ENCODE measurements at regions not wholly inside any gene's neighbourhood (a gene's known extent, or its start where the extent isn't known, plus 50 kb on each side); places are given as distances from the start of the nearest gene placed in this dataset.
"Not testable (repeated sequence)": the region's sequence is repeated elsewhere in the genome, so short reads cannot be mapped to it uniquely, and the experiment has no call there.

GRCh38 chr3:61407397-61407796 lies 154.0 kb upstream of the PTPRG start:
- no peaks in the 10 kb centered on the region for H3K36me3 Mint-ChIP-seq (ENCODE audit: low read depth)
- no peak for TF ChIP-seq CTCF (IDR thresholded peaks at IDR 0.05)
- no peaks in the 10 kb centered on the region for H3K9me3 Mint-ChIP-seq
- H3K27ac Mint-ChIP-seq = no peak overlapping the region
- H3K27me3 Mint-ChIP-seq (ENCODE audit: insufficient read depth) = peaks cover 1% of the 10 kb centered on the region; the same call in 1 of the 2 replicates
- no peaks in the 10 kb centered on the region for H3K4me1 Mint-ChIP-seq (ENCODE audit: low read depth)
- no peak overlapping the region for H3K4me3 Mint-ChIP-seq
- DNase-seq = no peak

- H3K27ac Mint-ChIP-seq = no peak overlapping the region
- no peaks in the 10 kb centered on the region for H3K36me3 Mint-ChIP-seq (ENCODE audit: low read depth)
- H3K4me3 Mint-ChIP-seq = no peak overlapping the region
- no peaks in the 10 kb centered on the region for H3K9me3 Mint-ChIP-seq
- H3K27me3 Mint-ChIP-seq (ENCODE audit: insufficient read depth) = peaks cover 1% of the 10 kb centered on the region; the same call in 1 of the 2 replicates
- TF ChIP-seq CTCF (IDR thresholded peaks at IDR 0.05) = no peak
- no peaks in the 10 kb centered on the region for H3K4me1 Mint-ChIP-seq (ENCODE audit: low read depth)
- DNase-seq = no peak
Measured at GRCh38 chr3:61409638-61410037, 151.7 kb upstream of the PTPRG start.

GRCh38 chr3:61410358-61410757 lies 151.0 kb upstream of the PTPRG start:
- H3K4me3 Mint-ChIP-seq; DNase-seq; H3K27ac Mint-ChIP-seq; H3K9me3 Mint-ChIP-seq; H3K4me1 Mint-ChIP-seq (ENCODE audit: low read depth); H3K36me3 Mint-ChIP-seq (ENCODE audit: low read depth); H3K27me3 Mint-ChIP-seq (ENCODE audit: insufficient read depth): not testable (repeated sequence)

- no peaks in the 10 kb centered on the region for H3K4me1 Mint-ChIP-seq (ENCODE audit: low read depth)
- no peaks in the 10 kb centered on the region for H3K36me3 Mint-ChIP-seq (ENCODE audit: low read depth)
- H3K27me3 Mint-ChIP-seq (ENCODE audit: insufficient read depth) = peaks cover 1% of the 10 kb centered on the region; the same call in 1 of the 2 replicates
- no peak overlapping the region for H3K4me3 Mint-ChIP-seq
- TF ChIP-seq CTCF (IDR thresholded peaks at IDR 0.05) = no peak
- no peak for DNase-seq
- no peaks in the 10 kb centered on the region for H3K9me3 Mint-ChIP-seq
- H3K27ac Mint-ChIP-seq = no peak overlapping the region
Measured at GRCh38 chr3:61411009-61411662, 150.2 kb upstream of the PTPRG start.

GRCh38 chr3:61414456-61414855 lies 146.9 kb upstream of the PTPRG start:
- H3K27ac Mint-ChIP-seq = no peak overlapping the region
- no peaks in the 10 kb centered on the region for H3K36me3 Mint-ChIP-seq (ENCODE audit: low read depth)
- no peaks in the 10 kb centered on the region; the same call in 1 of the 2 replicates for H3K27me3 Mint-ChIP-seq (ENCODE audit: insufficient read depth)
- H3K9me3 Mint-ChIP-seq = no peaks in the 10 kb centered on the region
- no peaks in the 10 kb centered on the region for H3K4me1 Mint-ChIP-seq (ENCODE audit: low read depth)
- TF ChIP-seq CTCF (IDR thresholded peaks at IDR 0.05) = no peak
- no peak for DNase-seq
- no peak overlapping the region for H3K4me3 Mint-ChIP-seq

- no peak for TF ChIP-seq CTCF (IDR thresholded peaks at IDR 0.05)
- H3K27me3 Mint-ChIP-seq (ENCODE audit: insufficient read depth) = no peaks in the 10 kb centered on the region; the same call in 1 of the 2 replicates
- no peaks in the 10 kb centered on the region for H3K9me3 Mint-ChIP-seq
- no peaks in the 10 kb centered on the region for H3K4me1 Mint-ChIP-seq (ENCODE audit: low read depth)
- no peak overlapping the region for H3K4me3 Mint-ChIP-seq
- no peak overlapping the region for H3K27ac Mint-ChIP-seq
- no peak for DNase-seq
- no peaks in the 10 kb centered on the region for H3K36me3 Mint-ChIP-seq (ENCODE audit: low read depth)
Measured at GRCh38 chr3:61415201-61415600, 146.2 kb upstream of the PTPRG start.

Measured in HFFc6 (cell line).